Smooth muscle cell (in vitro differentiated cells): ENCODE measurements at regions not wholly inside any gene's neighbourhood (a gene's known extent, or its start where the extent isn't known, plus 50 kb on each side); places are given as distances from the start of the nearest gene placed in this dataset.

ENCODE experiments used
- DNase-seq: peaks from one replicate; lab custom pipeline; 2025; ENCODE audit not compliant: unreplicated experiment; lab: John Stamatoyannopoulos, UW
- H2AFZ ChIP-seq: fragments of 200-600 bp; sonication (generic); 2 replicates; pipeline ENCODE4 v1.6.0; 2016; ENCODE audit warnings: antibody characterized with exemption, low read depth, mild to moderate bottlenecking
- H3F3A ChIP-seq: fragments of 200-600 bp; sonication (generic); 2 replicates; pipeline ENCODE4 v1.6.0; 2017; ENCODE audit warnings: antibody characterized with exemption, low read depth
- H3K27ac ChIP-seq: fragments of 200-600 bp; sonication (generic); 2 replicates; pipeline ENCODE4 v1.5.1; 2016; ENCODE audit warnings: low read depth, mild to moderate bottlenecking
- H3K27me3 ChIP-seq: fragments of 200-600 bp; sonication (generic); 2 replicates; pipeline ENCODE4 v1.6.1; 2016; ENCODE audit warnings: low read depth, mild to moderate bottlenecking
- H3K36me3 ChIP-seq: fragments of 200-600 bp; sonication (generic); 2 replicates; pipeline ENCODE4 v1.5.1; 2016; ENCODE audit warnings: low read depth
- H3K4me1 ChIP-seq: fragments of 200-600 bp; sonication (generic); 2 replicates; pipeline ENCODE4 v1.5.1; 2016; ENCODE audit warnings: low read depth
- H3K4me2 ChIP-seq: fragments of 200-600 bp; sonication (generic); 2 replicates; pipeline ENCODE4 v1.6.0; 2016; ENCODE audit warnings: mild to moderate bottlenecking
- H3K4me3 ChIP-seq: fragments of 200-600 bp; sonication (generic); 2 replicates; pipeline ENCODE4 v1.5.1; 2016; ENCODE audit warnings: mild to moderate bottlenecking
- H3K79me2 ChIP-seq: fragments of 200-600 bp; sonication (generic); 2 replicates; pipeline ENCODE4 v1.6.0; 2016; ENCODE audit warnings: low read depth, mild to moderate bottlenecking
- H3K9ac ChIP-seq: fragments of 200-600 bp; sonication (generic); 2 replicates; pipeline ENCODE4 v1.6.0; 2016; ENCODE audit warnings: low read depth
- H3K9me3 ChIP-seq: fragments of 200-600 bp; sonication (generic); replicated peaks from 2 replicates; pipeline ENCODE4 v1.5.1; 2016; ENCODE audit warnings: low read depth
- H4K20me1 ChIP-seq: fragments of 200-600 bp; sonication (generic); 2 replicates; pipeline ENCODE4 v1.6.0; 2016; ENCODE audit warnings: low read depth
- WGBS: methylation state at CpG from one replicate; pipeline ENCODE4 v1.1.7; 2016; ENCODE audit warnings: low lambda C conversion rate; 5-methylcytosine and 5-hydroxymethylcytosine counted together
- TF ChIP-seq, protein P1 (sequence below): fragments of 200-600 bp; sonication (generic); IDR thresholded peaks from 2 replicates; pipeline ENCODE4 v1.5.1; 2017; ENCODE audit warnings: borderline replicate concordance, mild to moderate bottlenecking, antibody characterized with exemption; ENCODE audit not compliant: insufficient read depth, poor library complexity, severe bottlenecking

DNA sequence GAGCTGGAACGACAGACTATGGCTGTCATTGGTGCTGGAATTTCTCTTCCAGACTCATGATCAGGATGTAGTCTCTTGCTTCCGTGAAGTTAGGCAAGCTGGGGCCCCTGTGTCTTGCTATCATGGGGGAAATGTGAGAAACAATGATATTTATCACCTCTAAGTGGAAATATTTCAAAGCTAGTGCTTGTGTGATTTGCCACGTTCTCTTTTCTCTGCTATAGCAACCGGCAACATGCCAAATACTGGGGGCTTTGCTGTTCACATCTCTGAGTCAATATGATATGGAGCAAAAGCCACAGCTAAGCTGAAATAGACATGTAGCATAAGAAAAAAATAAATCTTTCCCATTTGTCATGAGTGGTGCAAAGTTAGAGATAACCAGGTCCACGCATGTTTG is 668.2 kb upstream of the IGFBP3 start:
- Histone ChIP-seq H3K79me2 (no peaks in the 10 kb centered on the region), H3F3A (no peaks in the 10 kb centered on the region), H3K27me3 (no peaks in the 10 kb centered on the region), H4K20me1 (no peaks in the 10 kb centered on the region), H3K4me2 (no peak overlapping the region), H3K9ac (no peak overlapping the region), H2AFZ (peak overlapping the region; percentile 44), H3K9me3 (no peaks in the 10 kb centered on the region), H3K36me3 (no peaks in the 10 kb centered on the region), H3K4me1 (peaks cover 4% of the 10 kb centered on the region), H3K4me3 (no peak overlapping the region), H3K27ac (peak overlapping the region; percentile 17)
- DNase-seq = no peak
- WGBS = 66% methylated on average over 5 of the region's 5 CpGs
- TF ChIP-seq, protein P1, sequence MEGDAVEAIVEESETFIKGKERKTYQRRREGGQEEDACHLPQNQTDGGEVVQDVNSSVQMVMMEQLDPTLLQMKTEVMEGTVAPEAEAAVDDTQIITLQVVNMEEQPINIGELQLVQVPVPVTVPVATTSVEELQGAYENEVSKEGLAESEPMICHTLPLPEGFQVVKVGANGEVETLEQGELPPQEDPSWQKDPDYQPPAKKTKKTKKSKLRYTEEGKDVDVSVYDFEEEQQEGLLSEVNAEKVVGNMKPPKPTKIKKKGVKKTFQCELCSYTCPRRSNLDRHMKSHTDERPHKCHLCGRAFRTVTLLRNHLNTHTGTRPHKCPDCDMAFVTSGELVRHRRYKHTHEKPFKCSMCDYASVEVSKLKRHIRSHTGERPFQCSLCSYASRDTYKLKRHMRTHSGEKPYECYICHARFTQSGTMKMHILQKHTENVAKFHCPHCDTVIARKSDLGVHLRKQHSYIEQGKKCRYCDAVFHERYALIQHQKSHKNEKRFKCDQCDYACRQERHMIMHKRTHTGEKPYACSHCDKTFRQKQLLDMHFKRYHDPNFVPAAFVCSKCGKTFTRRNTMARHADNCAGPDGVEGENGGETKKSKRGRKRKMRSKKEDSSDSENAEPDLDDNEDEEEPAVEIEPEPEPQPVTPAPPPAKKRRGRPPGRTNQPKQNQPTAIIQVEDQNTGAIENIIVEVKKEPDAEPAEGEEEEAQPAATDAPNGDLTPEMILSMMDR = no peak

DNA sequence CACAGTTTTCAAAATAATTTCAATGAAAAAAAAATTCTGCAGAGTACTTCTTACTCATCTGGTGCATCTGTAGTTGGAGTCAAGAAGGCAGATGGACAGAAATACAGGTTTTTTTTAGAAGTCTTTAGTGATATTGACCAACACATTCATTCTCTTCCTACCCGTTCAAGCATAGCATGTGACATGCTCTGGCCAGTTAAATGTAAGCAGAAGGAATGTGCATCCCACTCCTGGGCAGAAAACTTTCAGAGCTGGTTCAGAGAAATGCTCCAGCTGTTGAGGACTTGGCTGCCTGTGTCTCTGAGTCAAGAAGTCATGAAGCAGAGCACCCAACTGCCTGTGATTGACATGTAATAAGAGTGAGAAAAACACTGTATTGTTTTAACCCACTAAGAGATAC is 665.3 kb upstream of the IGFBP3 start:
- H3K27me3 ChIP-seq = no peaks in the 10 kb centered on the region
- H4K20me1 ChIP-seq = no peaks in the 10 kb centered on the region
- 74% methylated on average over 1 of the region's 1 CpG for WGBS
- no peak overlapping the region for H3K4me3 ChIP-seq
- no peak for DNase-seq
- H3K36me3 ChIP-seq = no peaks in the 10 kb centered on the region
- H3K4me1 ChIP-seq = peaks cover 1% of the 10 kb centered on the region
- H3K9ac ChIP-seq = no peak overlapping the region
- TF ChIP-seq, protein P1 = no peak
- H3K79me2 ChIP-seq = no peaks in the 10 kb centered on the region
- no peaks in the 10 kb centered on the region for H3F3A ChIP-seq
- H3K9me3 ChIP-seq = no peaks in the 10 kb centered on the region
- no peak overlapping the region for H2AFZ ChIP-seq
- no peak overlapping the region for H3K27ac ChIP-seq
- H3K4me2 ChIP-seq = no peak overlapping the region

DNA sequence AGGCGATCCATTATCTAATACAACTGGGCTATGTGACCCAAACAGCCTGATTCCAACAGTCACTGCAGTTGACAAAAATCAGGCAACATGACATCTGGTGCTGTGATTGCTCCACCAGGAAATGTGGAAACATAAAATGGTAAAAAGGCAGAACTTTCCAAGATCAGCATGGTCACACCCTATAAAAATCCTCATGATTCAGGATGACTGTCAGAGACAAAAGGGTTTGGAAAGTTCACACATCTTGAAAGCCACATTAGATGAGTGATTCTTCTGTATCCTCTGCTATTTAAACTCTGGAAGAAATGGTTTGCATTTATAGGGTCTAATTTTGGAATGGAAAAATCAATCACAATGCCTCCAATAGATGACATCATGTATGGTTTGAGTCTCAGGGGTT is 662.6 kb upstream of the IGFBP3 start:
- H3K9ac ChIP-seq = no peak overlapping the region

DNA sequence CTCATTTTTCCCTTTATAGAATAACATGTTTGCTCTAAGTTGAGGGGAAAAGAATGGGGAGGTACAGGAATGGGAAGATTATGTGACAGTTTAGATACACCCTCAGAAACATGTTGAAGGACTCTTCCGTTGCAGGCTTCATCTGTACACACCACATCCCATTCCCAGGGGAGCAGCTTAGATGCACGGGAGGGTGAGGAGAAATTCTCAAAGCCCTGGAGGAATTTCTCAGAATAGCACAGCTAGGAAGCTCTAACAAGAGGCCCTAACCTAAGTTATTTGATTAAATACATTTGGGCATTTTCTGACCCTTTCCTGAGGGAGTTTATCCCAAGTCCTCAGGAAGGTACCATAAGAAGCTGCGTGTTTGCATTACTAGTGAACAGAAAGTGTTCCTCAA is 660.2 kb upstream of the IGFBP3 start:
- Histone ChIP-seq H3K4me3 (no peak overlapping the region), H3K27ac (peak overlapping the region; percentile 48), H4K20me1 (no peaks in the 10 kb centered on the region), H3K79me2 (no peaks in the 10 kb centered on the region), H3K27me3 (no peaks in the 10 kb centered on the region), H3K4me1 (no peaks in the 10 kb centered on the region), H2AFZ (peak overlapping the region; percentile 58), H3K9me3 (no peaks in the 10 kb centered on the region), H3K9ac (no peak overlapping the region), H3K4me2 (peak overlapping the region; percentile 9), H3F3A (peaks cover 6% of the 10 kb centered on the region), H3K36me3 (no peaks in the 10 kb centered on the region)
- TF ChIP-seq, protein P1 = no peak
- DNase-seq = no peak
- 86% methylated on average over 3 of the region's 3 CpGs for WGBS

More for the DNA sequence above, 662.6 kb upstream of the IGFBP3 start:
- Histone ChIP-seq H3K36me3 (no peaks in the 10 kb centered on the region), H3K79me2 (no peaks in the 10 kb centered on the region), H2AFZ (no peak overlapping the region), H3K4me2 (no peak overlapping the region), H4K20me1 (no peaks in the 10 kb centered on the region), H3K4me3 (no peak overlapping the region), H3F3A (no peaks in the 10 kb centered on the region), H3K27me3 (no peaks in the 10 kb centered on the region), H3K9me3 (no peaks in the 10 kb centered on the region), H3K4me1 (no peaks in the 10 kb centered on the region), H3K27ac (peak overlapping the region; percentile 5)
- WGBS = 36% methylated on average over 1 of the region's 1 CpG
- TF ChIP-seq, protein P1 = no peak
- no peak for DNase-seq
